ENCODE measurements at regions not wholly inside any gene's neighbourhood (a gene's known extent, or its start where the extent isn't known, plus 50 kb on each side); places are given as distances from the start of the nearest gene placed in this dataset.

DNA sequence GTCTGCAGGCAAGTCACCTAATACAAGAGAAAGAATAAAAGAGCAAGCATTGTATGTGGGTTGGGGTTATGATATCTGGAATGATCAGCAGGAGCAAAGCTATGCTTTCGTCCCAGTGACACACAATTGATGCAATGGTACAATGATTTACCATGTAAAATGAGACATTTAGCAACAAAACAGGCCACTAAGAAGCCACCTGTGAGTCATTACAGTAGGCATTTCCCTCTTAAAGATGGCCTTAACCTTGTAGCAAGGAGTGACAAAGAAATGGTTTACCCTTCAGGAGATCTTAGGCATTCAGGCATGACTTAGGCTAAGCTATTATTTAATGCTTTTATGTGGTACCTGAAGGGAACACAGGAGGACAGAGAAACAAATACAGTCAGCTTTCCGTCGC is 373.3 kb upstream of the RBMS3 start:
- no peak for DNase-seq

DNA sequence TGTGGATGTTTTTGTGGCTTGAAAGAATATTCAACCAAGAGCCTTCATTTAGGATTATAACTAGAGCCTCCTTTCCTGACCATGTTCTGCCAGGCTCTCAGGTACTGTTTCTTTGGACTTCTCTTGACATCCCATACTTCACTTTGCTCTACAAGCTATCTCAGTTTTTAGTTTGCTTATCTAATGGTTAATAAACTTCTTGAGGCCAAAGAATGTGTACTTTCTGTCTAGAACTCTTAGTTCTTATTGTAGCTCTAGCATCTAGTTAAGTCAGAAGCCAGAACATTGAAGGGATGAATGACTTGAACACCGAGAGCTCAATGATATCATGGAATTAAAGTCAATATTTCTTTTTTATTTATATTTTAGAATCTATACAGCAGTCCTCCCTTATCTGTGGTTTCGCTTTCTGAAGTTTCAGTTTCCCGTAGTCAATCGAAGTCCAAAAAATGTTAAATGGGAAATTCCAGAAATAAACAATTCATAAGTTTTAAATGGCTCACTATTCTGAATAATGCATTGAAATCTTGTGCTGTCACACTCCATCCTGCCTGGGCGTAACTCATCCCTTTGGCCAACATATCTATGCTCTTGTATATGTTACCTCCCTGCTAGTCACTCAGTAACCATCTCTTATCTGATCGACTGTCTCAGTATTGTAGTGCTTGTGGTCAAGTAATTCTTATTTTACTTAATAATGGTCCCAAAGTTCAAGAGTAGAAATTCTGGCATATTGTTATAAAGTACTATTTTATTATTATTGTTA is 368.6 kb upstream of the RBMS3 start:
- DNase-seq = no peak

DNA sequence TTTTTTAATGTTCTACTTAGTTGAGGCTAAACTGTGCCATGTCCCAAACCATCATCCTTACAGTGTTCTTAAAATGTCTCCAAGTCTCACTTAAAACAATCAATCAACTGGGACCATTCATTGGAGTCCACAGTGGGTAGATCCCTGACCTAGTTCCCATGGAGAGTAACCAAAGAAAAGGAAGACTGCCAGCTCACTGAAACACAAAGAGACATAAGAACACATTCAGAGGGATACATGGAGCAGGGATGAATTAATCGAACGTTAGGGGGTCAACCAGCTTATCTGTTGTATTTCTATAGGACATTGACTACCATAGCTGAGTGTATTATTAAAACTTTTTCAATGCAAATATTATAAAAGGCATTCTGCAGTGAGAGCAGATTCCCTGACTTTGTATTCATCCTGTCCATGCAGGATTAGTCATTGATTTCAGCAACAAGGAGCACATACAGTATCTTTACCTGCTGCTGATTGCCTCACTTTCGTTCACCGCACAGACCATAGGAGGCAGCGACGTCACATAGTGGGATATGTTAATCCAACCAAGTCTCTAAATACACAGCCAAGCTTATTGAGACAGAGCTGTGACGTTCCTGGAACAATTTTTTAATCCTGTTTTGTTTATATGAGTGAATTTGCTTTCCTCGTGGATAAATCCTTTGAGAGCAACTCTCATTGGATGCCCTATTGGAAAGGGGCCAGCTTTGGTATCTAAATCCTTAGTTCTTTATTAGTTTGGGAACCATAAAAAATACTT is 364.9 kb upstream of the RBMS3 start:
- no peak for DNase-seq

DNA sequence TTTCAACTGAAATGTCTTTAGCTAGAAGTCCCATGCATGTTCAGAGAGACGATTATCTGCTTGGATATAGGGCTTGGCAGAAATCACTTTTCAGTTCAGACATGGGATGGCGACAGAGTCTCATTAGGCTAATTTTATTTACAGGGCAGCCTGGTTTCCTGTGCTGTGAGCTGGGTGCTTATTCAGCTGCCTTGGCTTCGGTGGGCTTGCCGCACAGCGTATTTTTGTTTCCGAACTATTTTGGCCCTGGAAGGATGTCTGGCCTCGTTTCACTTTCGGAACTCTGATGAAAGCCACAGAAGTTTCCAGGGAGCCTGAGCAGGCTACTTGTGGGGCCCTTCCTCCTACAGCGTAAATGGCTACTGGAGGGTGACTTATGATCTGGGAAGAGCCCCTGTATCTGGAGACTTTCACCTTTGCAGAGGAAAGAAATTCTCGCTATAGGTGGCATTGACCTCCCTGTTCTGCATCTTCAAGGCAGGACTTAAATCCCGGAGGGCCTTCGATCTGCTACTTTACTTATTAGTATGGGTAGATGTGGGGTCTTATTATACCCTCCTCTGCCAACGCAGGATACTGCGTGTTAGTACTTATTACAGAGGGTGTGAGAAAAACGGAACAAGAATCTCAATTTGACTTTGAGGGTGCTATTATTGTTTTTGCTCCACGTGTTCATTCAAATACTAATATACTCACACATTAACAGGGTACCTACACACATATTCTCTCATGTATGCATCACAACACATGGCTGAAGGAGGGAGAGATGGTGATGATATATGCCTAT is 364.0 kb upstream of the RBMS3 start:
- peak; percentile 4 for DNase-seq

DNA sequence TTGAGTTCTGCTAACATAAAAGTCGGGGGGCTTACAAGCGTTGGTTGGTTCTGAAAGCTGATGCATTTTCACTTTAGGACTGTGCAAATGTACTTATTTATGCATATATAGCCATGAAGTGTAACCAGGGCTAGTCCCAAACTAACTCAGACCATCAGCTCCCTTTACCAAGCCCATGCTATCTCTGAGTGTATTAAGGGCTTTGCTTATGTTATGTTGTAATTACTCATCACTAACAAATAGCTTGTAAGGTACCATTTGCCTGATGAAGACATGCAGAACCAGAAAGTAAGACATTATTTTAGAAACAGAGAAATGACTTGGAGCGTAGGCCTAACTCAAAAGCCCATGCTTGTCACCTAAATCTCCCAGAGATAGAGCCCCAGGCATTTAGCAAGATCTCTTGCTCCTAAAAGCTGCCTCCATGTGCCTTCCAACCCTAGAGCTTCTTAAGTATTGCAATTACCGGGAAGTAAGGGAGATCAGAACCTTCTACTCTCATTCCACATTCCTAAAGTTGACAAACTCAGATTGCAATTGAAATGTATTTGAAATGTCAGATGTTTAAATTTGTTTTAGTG is 362.9 kb upstream of the RBMS3 start:
- no peak for DNase-seq

DNA sequence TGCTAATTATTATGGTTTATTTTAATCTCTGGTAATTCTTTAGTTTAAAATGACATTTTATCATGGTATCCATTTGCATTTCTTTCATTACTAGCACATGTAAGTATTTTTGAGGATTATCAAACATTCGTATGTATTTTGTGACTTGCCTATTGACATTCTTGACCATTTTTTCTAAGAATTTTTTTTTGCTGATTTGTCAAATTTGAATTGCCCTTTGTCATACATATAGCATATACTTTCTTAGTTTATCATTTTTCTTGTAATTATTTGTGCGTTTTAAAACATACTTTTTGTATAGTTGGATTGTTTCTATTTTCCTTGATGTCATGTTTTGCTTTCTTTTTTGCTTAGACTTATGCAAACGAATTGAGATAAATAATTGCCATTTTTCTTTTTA is 358.5 kb upstream of the RBMS3 start:
- DNase-seq = no peak

DNA sequence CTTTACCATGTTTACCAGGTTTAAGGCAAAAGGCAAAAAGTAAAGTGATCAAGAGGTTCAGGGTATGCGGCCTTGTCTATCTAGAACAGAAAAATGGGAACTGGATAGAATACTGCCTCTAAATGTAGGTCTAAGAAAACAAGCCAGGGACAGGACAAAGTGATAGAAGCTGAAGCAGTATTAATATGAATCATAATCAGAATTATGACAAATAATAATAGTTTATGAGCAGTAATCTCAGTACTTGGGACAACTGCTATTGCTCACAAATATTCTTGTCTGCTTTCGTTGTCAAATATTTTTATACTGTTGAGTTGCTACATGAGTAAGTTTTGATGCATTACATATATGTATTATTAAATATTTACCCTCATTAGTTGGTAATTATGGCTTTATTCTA is 356.9 kb upstream of the RBMS3 start:
- DNase-seq = no peak

DNA sequence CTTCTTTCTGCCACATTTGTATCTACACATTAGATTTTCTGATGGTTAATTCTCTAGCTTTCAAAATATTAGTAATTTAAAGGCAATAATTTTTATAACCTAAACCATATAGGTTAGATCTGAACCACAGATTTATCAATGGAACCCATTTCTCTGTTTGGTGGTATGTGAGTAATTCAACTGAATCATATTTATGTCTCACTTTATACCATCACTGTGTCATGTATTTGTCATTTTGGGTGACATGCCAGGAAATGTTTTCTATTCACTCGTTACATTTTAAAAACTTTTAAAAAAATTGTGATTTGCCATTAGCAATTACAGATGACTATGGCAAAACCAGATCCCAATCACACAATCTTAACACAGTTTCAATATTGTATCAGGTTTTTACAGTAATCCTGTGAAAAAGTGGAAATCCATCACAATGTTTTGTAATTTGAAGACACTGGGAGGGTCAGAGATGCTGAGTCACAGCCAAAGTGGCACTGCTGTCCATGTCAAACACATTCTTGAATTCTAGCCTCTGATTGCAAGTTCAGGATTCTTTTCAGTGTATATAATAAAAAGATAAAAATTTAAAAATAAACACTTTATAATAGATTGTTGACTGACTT is 356.0 kb upstream of the RBMS3 start:
- no peak for DNase-seq

DNA sequence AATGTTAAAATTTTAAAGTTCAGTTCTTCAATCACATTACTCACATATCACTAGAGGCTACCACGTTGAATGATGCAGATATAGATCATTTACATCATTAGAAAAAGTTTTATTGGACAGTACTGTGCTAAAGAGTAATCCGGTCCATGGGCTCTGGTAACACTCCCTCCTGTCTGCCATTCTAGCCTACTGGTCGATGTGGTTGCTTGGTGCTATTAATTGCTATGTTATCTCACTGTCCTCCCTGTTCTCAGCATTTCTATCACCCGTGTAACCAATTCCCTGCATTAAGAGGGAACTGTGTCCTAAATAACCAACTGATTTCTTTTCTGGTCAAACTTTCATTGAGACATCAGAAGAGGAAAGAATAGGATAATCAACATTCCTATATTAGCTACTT is 347.5 kb upstream of the RBMS3 start:
- DNase-seq = no peak

DNA sequence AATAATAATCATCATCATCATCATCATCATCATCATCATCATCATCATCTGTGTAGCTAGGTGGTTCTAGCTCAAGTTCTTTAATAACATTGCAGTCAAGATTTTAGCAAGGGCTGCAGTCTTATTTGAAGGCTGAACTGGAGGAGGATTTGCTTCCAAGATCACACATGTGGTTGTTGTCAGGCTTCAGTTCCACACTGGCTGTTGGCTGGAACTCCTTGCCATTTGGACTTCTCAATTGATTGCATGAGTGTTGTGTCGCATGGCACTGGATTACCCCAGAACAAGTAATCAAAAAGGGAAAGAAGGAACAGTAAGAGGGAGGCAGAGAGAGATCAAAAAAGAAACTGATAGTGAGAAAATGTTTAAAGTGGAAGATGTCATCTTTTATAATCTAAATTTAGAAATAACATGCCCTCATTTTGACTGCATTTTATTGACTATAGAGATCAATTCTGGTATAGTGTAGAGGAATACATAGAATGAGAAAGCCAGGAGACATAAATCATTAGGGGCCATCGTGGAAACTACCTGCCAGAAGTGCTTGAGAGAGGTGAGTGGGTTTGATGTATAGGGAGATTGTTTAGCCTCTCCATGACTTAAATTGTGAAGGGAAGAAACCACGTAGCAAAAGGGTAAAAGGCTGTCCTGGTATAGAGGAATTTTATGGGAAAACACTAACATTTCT is 346.6 kb upstream of the RBMS3 start:
- DNase-seq = no peak

DNA sequence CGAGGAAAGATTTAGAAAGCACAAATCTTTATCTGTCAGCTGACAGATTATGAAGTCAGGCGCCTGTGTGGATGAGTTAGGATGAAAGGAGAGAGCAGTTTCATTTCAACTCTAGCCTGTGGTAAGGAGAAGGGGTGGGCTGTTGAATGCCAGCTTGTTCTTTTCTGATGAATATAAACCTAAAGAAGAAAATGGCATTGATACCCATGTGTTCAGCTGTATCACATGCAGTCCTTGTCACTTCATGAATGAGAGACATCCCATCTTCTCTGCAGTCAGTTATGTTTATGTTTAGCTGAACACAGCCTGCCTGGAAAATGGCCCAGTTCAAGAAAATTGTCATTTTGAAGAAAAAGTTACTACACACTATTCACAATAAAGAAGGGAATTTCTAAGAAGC is 345.7 kb upstream of the RBMS3 start:
- no peak for DNase-seq

DNA sequence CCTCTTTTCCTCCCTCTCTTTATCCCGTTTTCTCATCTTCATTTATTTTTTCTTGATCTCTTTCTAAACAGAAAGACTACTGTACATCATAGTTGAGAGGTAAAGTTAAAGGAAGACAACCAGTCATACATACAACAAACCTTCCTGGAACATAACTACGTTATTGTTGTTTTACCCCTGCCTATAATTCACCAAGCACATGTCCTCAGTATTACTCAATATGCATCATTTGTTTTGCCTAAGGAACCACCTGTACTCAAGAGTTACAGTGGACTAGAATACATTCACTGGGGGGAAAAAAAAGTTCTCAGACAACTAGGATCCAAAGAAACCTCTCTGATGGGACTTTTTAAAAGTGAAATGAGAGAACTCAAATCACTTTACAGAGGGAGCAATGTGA is 344.7 kb upstream of the RBMS3 start:
- DNase-seq = no peak

DNA sequence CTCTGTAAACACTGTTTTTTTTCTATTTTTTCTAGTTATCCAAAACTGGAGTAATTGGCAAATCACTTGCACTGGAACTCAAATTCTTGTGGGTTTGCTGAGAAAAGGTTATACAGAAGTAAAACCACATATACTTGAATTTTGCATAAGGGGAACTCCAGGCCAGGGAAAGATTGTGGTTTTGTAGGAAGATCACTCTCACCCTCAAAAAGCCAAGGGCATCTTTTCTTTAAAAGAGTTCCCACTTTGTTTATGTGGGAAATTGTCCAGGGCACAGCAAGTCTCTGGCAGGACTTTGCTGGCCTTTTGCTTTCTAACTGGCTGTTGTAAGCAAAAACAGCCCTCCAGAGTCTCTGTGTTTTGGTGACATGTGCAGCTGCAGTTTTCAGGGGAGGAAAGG is 340.3 kb upstream of the RBMS3 start:
- no peak for DNase-seq

DNA sequence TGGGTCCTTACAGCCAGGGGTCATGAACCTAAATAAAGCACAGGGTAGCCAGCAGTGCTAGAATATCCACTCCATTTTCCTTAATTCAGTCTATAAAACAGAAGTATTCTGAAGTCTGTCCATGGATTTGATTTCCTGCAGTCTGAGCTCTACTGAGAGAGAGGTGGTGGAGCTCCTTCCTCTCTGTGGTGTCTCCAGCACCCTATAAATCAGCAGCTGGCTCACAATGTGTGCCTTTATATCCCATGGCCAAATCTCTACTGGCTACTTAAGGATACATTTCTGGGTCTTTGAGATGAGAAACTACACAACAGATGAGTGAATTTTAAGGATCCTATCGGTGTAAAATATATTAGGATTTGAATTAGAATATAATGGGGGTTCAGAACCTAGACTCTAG is 339.9 kb upstream of the RBMS3 start:
- DNase-seq = no peak

DNA sequence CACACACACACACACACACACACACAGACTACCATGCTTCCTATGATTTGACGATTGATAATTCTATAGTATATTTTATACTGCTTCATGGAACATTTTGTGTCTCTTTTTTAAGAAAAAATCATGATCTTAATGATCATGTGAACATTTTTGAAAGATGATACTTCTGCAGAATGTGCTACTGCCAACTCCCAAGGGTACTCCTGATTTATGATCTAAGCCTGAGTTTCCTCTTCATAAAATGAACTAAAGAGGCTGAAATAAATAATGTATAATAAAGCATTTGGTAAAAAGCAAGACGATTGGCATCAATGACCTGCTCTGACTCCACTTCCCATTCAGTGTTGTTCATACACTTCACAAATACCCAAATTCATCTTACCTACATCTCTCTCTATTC is 333.8 kb upstream of the RBMS3 start:
- DNase-seq = no peak

DNA sequence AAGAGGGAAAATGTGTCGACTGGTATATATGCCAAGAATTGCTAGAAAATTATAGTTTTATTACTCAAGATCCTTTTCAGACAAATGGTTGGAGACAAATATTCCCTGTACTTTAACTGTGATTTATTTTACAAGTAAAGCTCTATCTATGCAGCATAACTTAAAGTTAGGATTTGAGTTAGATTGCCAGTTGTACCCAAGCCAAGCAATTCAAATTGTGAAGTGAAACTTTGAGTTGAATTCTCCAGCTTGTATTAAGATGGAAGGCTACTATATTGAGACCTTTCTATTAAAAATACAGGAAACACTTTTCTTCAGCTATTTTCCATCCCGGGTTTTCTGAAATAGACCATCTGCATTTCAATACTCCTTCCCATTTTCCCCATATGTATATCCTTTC is 333.1 kb upstream of the RBMS3 start:
- DNase-seq = no peak

DNA sequence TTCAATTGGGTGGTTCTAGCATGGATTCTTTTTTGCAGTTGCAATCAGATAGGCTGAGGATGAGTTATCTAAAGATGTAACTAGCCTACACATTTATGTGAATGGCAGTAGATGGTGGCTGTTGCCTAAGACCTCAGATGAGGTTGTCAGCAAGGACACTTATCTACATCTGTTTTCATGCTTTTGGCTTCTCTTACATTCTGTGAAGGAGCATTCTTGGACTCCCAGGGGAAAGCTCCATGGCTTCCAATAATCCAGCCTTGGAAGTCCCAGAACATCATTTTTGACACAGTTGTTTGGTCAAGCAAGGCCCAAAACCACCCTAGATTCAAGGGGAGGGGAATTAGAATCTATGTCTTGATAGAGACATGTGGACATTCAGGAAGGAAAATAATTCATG is 332.2 kb upstream of the RBMS3 start:
- DNase-seq = no peak

DNA sequence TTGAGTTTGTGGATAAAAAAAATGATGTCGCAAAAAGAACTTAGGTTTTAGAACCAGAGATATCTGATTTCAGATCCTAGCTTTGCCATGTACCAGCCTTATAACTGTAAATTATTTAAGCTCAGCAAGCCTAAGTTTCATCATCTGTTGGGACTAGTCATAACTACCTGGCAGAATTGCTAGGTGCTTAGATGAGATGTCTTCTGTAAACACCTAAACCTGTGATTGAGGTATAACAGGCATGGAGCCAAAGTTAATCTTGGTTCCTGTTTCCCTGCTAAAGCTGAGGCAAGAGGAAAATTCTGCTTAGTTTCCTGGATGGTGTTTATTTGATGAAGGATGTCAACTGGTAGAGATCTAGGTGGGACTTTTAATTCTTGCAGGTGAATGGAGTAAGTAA is 331.3 kb upstream of the RBMS3 start:
- DNase-seq = no peak

DNA sequence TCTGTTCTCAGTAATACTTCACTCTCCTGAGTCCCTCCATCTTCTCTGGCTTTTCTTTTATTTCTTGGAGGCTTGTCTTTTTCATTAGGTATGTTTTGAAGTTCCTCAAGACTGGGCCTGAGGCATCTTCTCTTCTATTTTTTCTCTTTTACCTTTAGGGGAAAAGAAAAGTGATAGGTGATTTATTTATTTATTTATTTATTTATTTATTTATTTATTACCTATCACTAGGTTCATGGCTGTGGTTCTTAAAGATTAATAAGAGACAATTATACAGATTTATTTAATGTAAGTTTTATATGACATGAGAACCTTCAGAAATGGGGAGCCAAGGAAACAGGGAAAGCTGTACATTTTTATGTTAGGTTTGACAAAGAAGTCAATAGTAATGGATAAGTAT is 330.3 kb upstream of the RBMS3 start:
- DNase-seq = no peak

DNA sequence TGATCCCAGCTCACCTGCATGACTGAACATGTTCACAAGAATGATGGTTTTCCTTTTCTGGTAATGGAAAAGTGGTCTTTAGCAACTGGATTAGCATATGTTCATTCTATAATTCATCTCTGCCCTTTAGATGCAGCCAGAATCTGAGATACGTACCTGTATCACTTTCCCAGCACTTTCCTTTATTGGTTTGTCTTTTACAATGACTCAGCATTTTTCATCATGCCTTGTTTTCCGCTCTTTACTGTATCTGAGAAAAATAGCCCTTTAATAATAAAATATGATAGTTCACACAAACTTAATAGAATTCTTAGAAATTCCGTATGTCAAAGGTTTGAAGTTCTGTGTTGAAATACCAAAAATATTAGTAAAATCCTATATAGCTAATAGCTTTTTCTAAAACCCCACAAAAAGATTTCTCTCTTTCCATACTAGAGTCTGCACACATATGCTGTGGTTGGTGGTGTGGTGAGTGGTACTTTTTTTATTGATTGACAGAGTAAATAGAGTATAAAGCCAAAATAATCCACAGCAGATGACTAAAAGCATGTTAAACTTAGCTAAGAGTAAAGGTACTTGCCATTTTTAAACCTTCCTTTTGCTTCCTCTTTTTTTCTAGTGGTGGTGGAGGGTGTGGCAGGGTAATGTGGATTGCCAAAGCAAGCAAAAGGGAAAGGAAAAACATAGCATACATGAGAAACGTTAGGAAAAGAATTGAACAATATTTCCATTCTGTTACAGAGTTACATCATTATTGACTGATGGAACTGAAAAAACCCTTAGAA is 328.9 kb upstream of the RBMS3 start:
- no peak for DNase-seq

DNA sequence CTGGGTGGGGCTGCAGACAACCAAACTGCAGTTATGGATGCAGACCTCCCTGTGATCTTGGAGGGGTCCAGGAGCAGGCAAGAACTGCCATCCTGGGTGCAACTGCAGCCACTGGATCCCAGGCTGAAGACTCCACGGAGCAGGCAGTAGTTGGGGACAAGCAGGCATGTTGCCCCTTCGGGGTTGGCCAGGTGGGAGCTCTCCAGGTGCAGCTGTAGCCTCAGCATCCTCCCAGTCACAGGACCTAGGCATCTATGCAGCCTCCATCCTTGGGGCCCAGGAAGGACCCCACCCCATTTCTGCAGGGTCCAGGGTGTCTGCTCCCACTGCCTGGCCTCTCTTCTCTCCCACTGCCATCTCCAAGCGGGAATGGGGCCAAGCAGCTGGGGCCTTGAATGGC is 322.2 kb upstream of the RBMS3 start:
- DNase-seq = no peak

DNA sequence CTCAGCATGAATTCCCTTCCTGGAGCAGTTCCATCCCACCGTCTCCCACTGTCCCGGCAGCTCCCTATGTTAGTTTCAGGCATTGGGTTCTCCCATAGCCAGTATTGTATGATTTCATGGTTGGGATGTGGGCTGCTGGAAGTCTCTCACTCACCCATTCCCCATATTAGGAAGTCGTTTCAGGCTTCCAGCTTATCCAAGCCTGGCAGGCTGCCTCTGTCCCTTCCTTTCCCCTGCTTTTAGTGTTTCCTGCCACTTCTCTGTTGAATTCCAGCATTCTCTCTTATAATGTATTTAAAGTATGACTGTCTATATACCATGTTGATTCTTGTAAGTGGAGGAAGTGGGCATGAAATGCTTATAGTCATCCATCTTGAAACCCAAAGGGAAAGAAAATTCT is 309.7 kb upstream of the RBMS3 start:
- no peak for DNase-seq
